AG08396 (cell line): ENCODE measurements at regions not wholly inside any gene's neighbourhood (a gene's known extent, or its start where the extent isn't known, plus 50 kb on each side); places are given as distances from the start of the nearest gene placed in this dataset.
"Not testable (repeated sequence)": the region's sequence is repeated elsewhere in the genome, so short reads cannot be mapped to it uniquely, and the experiment has no call there.

Experiments
- DNase-seq: peaks from one replicate; pipeline ENCODE4 v3.0.0; 2012; ENCODE audit warnings: low spot score, mixed read lengths

- no peak for DNase-seq
These were observed 82.4 kb upstream of the SELENOP start for GRCh38 chr5:42894057-42894456.

DNA sequence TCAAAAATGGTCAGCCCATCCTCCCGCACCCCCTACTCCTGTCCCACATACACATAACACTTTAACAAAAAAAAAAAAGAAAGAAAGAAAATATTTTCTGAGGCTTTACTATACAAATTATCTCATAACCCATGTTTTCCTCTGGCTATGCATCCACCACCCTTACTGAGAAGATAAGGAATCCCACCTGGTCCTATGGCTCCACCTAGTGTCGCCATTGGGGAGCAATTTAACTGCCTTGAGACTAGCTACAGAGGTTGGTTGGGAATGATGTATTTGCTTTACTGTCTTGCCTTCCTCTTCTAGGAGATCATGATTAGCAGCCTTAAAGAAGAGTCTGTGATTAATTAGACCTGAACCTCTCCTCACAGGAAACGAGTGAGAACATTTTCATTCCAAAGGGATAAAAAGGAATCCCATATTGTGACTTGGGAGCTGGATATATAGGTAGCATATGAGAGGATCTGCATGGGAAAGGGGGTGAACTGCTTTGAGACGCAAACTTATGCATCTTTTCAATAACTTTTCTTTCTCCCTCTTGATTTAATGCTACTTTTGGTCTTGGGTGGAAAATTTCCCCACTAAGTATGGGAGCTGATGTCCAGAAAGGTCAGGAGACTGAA is 77.7 kb upstream of the SELENOP start:
- peak; percentile 65 for DNase-seq

GRCh38 chr5:42888771-42889170 is 77.1 kb upstream of the SELENOP start:
- DNase-seq = no peak

- no peak for DNase-seq
These were observed 75.9 kb upstream of the SELENOP start for GRCh38 chr5:42887575-42887974.

DNA sequence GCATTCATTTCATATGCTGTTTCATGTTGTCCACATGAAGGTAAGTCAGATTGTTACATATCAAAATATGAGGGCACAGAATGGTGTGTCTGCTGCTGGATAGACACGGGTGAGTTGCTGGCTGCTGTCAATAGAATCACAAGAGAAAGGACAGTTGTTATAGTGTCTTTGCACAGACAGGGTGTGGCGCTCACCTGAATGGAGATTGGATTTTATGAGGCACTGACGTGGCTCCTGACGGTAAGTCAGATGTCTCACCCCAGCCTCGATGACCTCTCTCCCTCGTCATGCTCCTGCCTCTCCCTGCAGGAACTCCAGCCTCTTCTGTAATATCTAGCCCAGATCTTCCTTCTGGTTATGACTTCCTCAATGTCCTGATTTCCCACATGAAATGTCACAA is 75.4 kb upstream of the SELENOP start:
- DNase-seq = no peak

DNA sequence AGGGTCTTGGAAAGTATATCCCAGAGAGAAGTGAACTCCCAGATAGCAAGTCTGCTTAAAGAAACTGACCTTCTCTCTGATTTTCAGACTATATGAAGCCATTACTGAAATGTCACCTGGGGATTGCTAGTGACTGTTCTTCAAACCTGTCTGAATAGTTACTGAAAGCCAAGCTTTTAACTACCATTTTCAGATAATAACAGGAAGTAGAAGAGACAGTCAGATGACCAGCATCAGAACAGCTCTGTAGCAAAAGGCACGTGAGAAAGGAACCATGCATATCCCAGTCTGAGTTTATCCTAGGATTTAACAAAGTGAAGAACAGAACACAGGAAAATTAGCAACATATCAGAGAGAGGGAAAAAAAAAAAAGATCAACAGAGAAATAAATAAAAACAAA is 74.9 kb upstream of the SELENOP start:
- DNase-seq = no peak

DNA sequence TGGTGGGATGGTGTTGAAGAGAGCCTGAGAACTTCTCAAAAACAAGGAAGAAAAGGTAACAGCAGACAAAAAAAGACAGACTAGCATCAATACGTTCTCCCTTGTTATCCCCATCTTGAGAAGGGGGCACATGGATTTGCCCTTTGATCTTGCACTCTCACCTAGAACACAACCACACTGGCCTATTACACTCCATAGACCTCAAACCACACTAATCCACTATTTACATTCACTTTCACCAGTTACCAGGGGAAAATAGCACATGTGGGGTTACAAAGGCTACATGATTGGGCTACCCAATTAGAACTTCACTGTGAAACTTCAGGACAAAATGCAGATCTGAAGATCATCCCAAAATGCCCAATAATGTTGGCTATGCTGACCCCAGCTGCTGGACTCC is 72.6 kb upstream of the SELENOP start:
- no peak for DNase-seq

DNA sequence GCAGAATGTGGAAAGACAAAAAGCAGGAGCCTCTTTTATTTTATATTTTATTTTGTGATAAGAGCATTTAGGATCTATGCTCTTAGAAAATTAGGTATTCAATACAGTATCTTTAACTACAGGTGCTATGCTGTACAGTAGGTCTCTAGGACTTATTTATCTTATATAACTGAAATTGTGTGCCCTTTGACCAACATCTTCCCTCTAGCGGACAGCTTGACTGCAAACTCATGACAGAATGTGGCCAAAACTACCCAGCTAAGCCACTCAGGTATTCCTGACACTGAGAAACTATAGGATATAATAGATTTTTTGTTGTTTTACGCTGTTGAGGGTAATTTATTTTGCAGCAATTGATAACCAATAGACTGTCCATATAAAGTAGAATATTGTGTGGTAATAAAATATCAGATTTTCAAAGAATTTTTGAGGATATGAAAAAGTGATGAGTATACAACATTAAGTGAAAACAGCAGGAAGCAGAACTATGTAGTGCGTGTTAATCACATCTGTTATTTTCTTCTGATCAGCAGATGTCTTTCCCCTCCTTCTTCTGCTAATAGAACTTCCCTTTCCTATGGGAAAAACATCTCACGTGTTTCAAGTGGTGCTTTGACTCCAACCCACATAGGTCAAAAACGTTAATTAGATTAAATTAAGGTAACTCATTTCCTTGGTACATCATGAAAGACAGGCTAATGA is 69.9 kb upstream of the SELENOP start:
- no peak for DNase-seq

- DNase-seq = no peak
These were observed 68.9 kb upstream of the SELENOP start for GRCh38 chr5:42880496-42881150.

GRCh38 chr5:42879291-42879690 is 67.6 kb upstream of the SELENOP start:
- no peak for DNase-seq

DNA sequence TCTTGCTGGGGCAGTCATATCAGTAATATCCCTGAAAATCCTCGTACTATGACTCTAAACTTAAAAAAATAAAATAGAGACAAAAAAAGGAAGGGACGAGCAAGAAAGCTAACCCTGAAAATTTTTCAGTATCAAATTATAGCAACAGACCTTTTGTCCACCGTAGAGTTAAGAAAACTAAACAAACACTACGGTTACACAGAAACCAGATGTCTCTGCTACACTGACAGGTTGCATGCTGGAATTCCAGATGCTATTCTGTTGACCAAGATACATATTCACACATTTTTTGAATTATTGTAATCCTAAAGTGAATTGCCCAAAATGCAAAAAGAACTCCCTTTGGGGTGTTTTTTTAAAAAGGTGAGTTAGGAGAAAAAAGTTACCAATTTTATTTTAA is 66.9 kb upstream of the SELENOP start:
- no peak for DNase-seq

GRCh38 chr5:42878041-42878440 is 66.3 kb upstream of the SELENOP start:
- DNase-seq = no peak

GRCh38 chr5:42877431-42877830 is 65.7 kb upstream of the SELENOP start:
- DNase-seq = no peak

GRCh38 chr5:42876375-42876844 is 64.7 kb upstream of the SELENOP start:
- DNase-seq = no peak

DNA sequence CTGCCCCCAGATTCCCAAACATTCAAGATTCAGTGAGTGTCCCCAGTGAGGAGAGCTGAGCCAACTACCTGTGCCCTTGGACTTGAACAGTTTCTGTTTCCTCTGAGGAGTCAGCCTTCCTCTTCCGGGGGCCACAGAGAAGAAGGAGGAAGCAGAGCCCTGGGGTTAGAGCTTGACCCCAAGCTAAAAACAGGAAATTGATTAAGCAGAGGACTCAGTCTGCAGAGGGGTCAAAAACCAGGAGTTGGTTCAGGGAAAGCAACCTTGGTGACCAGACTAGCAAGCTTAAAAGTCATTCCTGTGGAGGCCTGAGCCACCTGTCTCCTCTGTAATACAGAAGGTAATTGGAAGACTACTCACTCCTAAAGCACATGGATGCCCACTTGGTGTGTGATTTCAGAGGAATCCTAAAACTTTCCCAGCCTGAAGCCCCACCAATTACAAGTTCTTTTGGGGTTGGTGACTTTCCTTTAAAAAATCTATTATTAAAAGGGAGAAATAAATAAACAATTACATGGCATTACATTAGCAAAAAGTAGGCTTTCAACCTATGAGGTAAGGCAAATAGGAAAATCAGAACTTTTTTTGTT is 64.2 kb upstream of the SELENOP start:
- no peak for DNase-seq

DNA sequence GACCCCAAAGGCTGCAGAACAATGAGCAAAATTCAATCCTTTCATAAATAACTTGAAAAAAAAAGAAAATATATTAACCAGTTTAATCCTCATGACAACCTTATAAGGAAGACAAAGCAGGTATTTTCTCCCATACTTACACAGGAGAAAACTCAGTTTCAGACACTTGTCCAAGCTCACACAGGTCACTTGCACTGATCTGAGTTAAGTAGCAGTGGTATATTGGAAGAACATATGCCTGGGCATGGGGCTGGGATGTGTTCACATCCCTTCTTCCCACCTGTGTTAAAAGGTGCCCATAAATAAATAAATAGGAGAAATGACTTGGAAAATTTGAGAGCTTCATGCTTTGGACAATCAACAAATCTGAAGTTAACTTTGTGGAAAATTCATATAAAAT is 63.5 kb upstream of the SELENOP start:
- no peak for DNase-seq

DNA sequence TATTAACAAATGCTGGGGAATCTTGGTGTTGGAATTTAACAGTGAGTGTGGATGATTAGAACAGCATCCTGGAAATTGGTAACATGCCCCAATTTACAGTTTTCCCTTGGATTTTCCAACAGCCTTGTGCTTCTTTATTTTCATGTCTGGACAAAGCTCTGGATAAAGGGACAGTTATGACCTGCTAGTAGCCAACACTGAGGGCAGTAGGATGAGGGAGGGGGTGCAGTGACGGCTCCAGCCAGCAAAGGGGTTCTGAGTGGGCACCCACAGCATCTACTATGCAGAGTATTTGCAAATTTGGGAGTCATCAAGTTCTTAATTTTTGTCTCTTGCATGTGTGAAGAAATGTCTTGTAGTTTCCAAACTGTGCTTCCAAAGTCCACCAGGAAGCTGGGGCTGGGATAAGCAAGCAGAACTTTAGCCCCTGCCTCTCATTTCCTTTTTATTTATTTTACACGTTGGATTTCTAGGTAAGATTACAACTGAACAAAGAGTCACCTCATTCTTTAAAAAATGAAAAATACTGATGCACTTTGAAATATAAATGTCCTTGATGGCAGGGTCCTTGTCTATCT is 63.0 kb upstream of the SELENOP start:
- DNase-seq = no peak

DNA sequence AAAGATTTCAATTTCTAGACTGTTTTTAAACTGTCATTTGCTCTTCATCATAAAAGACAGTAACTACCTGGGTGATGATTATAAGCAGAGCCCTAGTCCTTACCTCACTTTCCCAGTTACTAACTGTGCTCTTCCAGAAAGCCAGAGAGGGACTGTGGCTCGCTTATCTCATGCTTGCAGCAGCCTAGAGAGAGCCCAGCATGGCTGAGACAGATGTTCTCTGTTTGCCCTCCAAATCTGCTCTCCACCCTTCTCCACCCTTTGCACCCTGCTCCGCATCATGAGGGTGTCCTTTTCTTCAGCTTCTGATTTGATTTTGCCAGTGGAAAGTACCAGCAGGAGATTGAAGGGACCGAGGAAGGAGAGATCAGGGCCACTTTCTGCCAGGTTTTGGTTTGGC is 61.2 kb upstream of the SELENOP start:
- no peak for DNase-seq

DNA sequence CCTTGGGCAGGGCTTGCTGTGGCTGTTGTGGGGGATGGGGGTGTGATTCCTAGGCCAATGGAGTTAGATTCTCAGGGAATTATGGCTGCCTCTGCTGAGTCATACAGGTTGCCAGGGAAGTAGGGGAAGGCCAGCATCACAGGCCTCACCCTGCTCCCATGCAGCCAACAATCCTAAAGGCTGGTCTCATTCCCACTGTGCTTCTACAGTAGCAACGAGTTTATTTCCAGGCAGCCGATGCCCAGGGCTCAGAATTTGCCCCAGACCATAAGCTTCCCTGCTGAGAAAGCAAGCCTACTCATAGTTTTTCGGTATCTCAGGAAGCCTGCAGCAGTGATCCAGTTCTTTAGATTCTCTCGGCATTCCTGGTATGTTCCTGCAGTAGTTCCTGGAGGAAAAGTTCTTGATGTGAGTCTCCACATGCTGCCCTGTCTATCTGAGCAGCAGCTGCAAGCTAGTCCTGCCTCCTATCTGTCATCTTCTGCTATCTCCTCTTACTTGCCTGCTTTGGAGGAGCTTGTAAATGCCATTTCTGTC is 59.3 kb upstream of the SELENOP start:
- DNase-seq = no peak

GRCh38 chr5:42868417-42868816 is 56.7 kb upstream of the SELENOP start:
- DNase-seq = not testable (repeated sequence)

- DNase-seq = not testable (repeated sequence)
These were observed 53.1 kb upstream of the SELENOP start for GRCh38 chr5:42864749-42865148.
